Endothelial cell of umbilical vein (primary cell): ENCODE measurements at regions not wholly inside any gene's neighbourhood (a gene's known extent, or its start where the extent isn't known, plus 50 kb on each side); places are given as distances from the start of the nearest gene placed in this dataset.

ENCODE experiments used
- BruUV-seq: library from RNA; stranded (reverse); fragments of 400-500 nt; replicated peaks from 2 replicates; lab custom pipeline; 2021; lab: Mats Ljungman, UMichigan
- CTCF ChIA-PET: fragments of 300-600, 350-600 bp; sonication (Branson Sonifier 250); formaldehyde crosslinking; loops from one replicate; lab custom pipeline; 2021; ENCODE audit warnings: antibody characterized with exemption, inconsistent platforms; lab: Charles Lee
- POLR2A ChIA-PET: fragments of 300-600, 350-600 bp; sonication (Branson Sonifier 250); formaldehyde crosslinking; loops from one replicate; lab custom pipeline; 2021; ENCODE audit warnings: antibody characterized with exemption, inconsistent platforms; lab: Charles Lee
- DNase-seq: peaks from one replicate; pipeline ENCODE4 v3.0.0-alpha.2; 2011; ENCODE audit warnings: low read depth, low spot score
- FAIRE-seq: peaks from 2 replicates; lab custom pipeline; 2011; peaks lifted over from hg19 to GRCh38; lab: Jason Lieb, UNC
- H2AFZ ChIP-seq: 2 replicates; pipeline ENCODE4 v1.6.0; 2012; ENCODE audit warnings: low read depth, low read length, control low read depth, inconsistent platforms
- H3K27ac ChIP-seq: 2 replicates; pipeline ENCODE4 v1.5.1; 2011; ENCODE audit warnings: low read depth, mild to moderate bottlenecking, control low read depth, low read length, moderate library complexity; ENCODE audit not compliant: insufficient read depth
- H3K27me3 ChIP-seq, 2 experiments: 2 replicates each; pipeline versions ENCODE4 v1.6.0 to v1.6.1; 2011; ENCODE audit warnings: low read length in 2 of 2, mixed read lengths in 1 of 2; ENCODE audit not compliant: control insufficient read depth in 2 of 2, insufficient read depth in 2 of 2
- H3K36me3 ChIP-seq, 2 experiments: 2 replicates in 1 of 2; 3 replicates in 1 of 2; pipeline ENCODE4 v1.5.1; 2011; ENCODE audit warnings: low read length in 2 of 2, mild to moderate bottlenecking in 1 of 2, moderate library complexity in 1 of 2; ENCODE audit not compliant: control insufficient read depth in 2 of 2, insufficient read depth in 2 of 2; ENCODE audit errors: extremely low read depth in 1 of 2
- H3K4me1 ChIP-seq: 3 replicates; pipeline ENCODE4 v1.5.1; 2011; ENCODE audit warnings: mild to moderate bottlenecking, low read length; ENCODE audit not compliant: control insufficient read depth, insufficient read depth; ENCODE audit errors: extremely low read depth
- H3K4me2 ChIP-seq: 2 replicates; pipeline ENCODE4 v1.6.1; 2011; ENCODE audit warnings: low read length, control low read depth, mixed read lengths; ENCODE audit not compliant: insufficient read depth
- H3K4me3 ChIP-seq, 3 experiments: fragments of 200-600 bp in 1 of 3; sonication (generic), shearing (Covaris generic) in 1 of 3; replicated peaks in 1 of 3; 2 replicates each; pipeline ENCODE4 v1.5.1; 2011 to 2016; ENCODE audit warnings: control low read depth in 3 of 3, low read length in 3 of 3, mild to moderate bottlenecking in 2 of 3, inconsistent platforms in 1 of 3, low read depth in 1 of 3, moderate library complexity in 1 of 3; ENCODE audit not compliant: insufficient read depth in 1 of 3
- H3K79me2 ChIP-seq: 2 replicates; pipeline ENCODE4 v1.6.0; 2012; ENCODE audit warnings: low read length, inconsistent platforms; ENCODE audit not compliant: control insufficient read depth, insufficient read depth
- H3K9ac ChIP-seq: replicated peaks from 2 replicates; pipeline ENCODE3; 2011; ENCODE audit warnings: low read length, control low read depth; ENCODE audit not compliant: insufficient read depth; ENCODE audit errors: extremely low read depth
- H3K9me1 ChIP-seq: replicated peaks from 3 replicates; pipeline ENCODE4 v1.6.0; 2011; ENCODE audit warnings: mild to moderate bottlenecking, low read length; ENCODE audit not compliant: control insufficient read depth, insufficient read depth; ENCODE audit errors: extremely low read depth
- H3K9me3 ChIP-seq: replicated peaks from 2 replicates; pipeline ENCODE4 v1.5.1; 2012; ENCODE audit warnings: low read length, inconsistent platforms; ENCODE audit not compliant: control insufficient read depth, insufficient read depth
- H4K20me1 ChIP-seq: replicated peaks from 2 replicates; pipeline ENCODE3; 2011; ENCODE audit warnings: mild to moderate bottlenecking, low read length; ENCODE audit not compliant: control insufficient read depth, insufficient read depth; ENCODE audit errors: extremely low read depth
- EZH2 ChIP-seq: IDR thresholded peaks from 2 replicates; pipeline ENCODE4 v1.6.1; 2012; ENCODE audit warnings: borderline replicate concordance, low read depth, mild to moderate bottlenecking, moderate library complexity, low read length, inconsistent platforms; ENCODE audit not compliant: severe bottlenecking
- FOS ChIP-seq: IDR thresholded peaks from 2 replicates; pipeline ENCODE4 v1.6.1; 2011; ENCODE audit warnings: mild to moderate bottlenecking, low read length, moderate library complexity, borderline replicate concordance; ENCODE audit not compliant: insufficient read depth
- GATA2 ChIP-seq: IDR thresholded peaks from 2 replicates; pipeline ENCODE4 v1.7.0; 2011; ENCODE audit warnings: low read depth, mild to moderate bottlenecking, moderate library complexity, mixed read lengths, low read length; ENCODE audit not compliant: insufficient read length, insufficient read depth
- JUN ChIP-seq: IDR thresholded peaks from 2 replicates; pipeline ENCODE4 v1.6.1; 2011; ENCODE audit warnings: borderline replicate concordance, low read depth; ENCODE audit not compliant: insufficient read length, insufficient read depth
- MYC ChIP-seq: IDR thresholded peaks from one replicate; pipeline ENCODE4 v1.6.1; 2011; ENCODE audit warnings: mild to moderate bottlenecking, low read depth, low read length
- POLR2A ChIP-seq: IDR thresholded peaks from 2 replicates; pipeline ENCODE4 v1.6.1; 2012; ENCODE audit warnings: low read depth, mild to moderate bottlenecking, control low read depth, low read length
- POLR2AphosphoS5 ChIP-seq: IDR thresholded peaks from 2 replicates; pipeline ENCODE4 v1.6.1; 2012; ENCODE audit warnings: low read depth, mild to moderate bottlenecking, control low read depth, low read length, moderate library complexity; ENCODE audit not compliant: insufficient read depth
- dilution Hi-C: fragments of 300-500 bp; cut with MboI; formaldehyde crosslinking; loops from one replicate; pipeline ENCODE4 v1.15.0; 2019; ENCODE audit warnings: low sequenced_read_pairs; ENCODE audit not compliant: extremely low pct_ligation_motif_present
- intact Hi-C: fragments of 100-400 bp; cut with micrococcal nuclease; formaldehyde crosslinking; loops from one replicate; pipeline ENCODE4 v1.10.0; 2022
- TF ChIP-seq, protein P1 (sequence below), 2 donors: IDR thresholded peaks; 1 replicate in 1 of 2; 2 replicates in 1 of 2; pipeline ENCODE4 v1.5.1; 2011; ENCODE audit warnings: low read length in 2 of 2, mild to moderate bottlenecking in 2 of 2, moderate library complexity in 2 of 2, control low read depth in 1 of 2, inconsistent platforms in 1 of 2, low read depth in 1 of 2; ENCODE audit not compliant: insufficient read depth in 1 of 2; ENCODE audit errors: extremely low read depth in 1 of 2
- TF ChIP-seq, protein P2 (sequence below): IDR thresholded peaks from 2 replicates; pipeline ENCODE4 v1.6.1; 2011; ENCODE audit not compliant: insufficient read depth, insufficient read length

DNA sequence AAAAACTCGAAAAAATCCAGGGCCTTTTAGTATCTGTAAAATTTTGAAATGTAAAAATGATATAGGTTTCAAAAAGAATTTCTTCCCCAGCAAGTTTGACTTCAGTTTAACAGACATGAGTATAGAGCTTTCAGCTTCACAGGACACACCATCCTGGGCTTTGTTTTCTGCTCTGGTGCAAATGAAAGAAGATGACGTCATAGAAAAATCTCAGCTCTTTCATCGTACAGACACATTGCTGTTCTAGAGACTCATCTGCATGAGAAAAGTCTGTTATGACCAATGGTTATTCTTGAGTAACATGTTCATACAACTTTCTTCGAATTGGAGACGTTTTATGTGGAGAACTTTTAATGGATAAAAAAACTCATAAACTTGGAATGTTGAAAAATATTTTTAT is 111.7 kb upstream of the DYNAP start:
- ChIA-PET CTCF (no interaction called here), POLR2A (no interaction called here)
- intact Hi-C loops: no loop called here
- no peak for FAIRE-seq
- no peak overlapping the region for H2AFZ ChIP-seq
- no peak overlapping the region for H3K27ac ChIP-seq
- H3K79me2 ChIP-seq: no peaks in the 10 kb centered on the region
- TF ChIP-seq MYC (no peak), POLR2A (no peak), FOS (no peak), EZH2 (no peak), JUN (no peak), POLR2AphosphoS5 (no peak), GATA2 (no peak)
- TF ChIP-seq, protein P1, sequence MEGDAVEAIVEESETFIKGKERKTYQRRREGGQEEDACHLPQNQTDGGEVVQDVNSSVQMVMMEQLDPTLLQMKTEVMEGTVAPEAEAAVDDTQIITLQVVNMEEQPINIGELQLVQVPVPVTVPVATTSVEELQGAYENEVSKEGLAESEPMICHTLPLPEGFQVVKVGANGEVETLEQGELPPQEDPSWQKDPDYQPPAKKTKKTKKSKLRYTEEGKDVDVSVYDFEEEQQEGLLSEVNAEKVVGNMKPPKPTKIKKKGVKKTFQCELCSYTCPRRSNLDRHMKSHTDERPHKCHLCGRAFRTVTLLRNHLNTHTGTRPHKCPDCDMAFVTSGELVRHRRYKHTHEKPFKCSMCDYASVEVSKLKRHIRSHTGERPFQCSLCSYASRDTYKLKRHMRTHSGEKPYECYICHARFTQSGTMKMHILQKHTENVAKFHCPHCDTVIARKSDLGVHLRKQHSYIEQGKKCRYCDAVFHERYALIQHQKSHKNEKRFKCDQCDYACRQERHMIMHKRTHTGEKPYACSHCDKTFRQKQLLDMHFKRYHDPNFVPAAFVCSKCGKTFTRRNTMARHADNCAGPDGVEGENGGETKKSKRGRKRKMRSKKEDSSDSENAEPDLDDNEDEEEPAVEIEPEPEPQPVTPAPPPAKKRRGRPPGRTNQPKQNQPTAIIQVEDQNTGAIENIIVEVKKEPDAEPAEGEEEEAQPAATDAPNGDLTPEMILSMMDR (IDR thresholded peaks at IDR 0.05; ENCODE audit: extremely low read depth in 1 of 2, insufficient read depth in 1 of 2, low read depth in 1 of 2, low read length in 2 of 2): no peak
- TF ChIP-seq, protein P2, sequence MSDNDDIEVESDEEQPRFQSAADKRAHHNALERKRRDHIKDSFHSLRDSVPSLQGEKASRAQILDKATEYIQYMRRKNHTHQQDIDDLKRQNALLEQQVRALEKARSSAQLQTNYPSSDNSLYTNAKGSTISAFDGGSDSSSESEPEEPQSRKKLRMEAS: no peak
- H3K4me1 ChIP-seq: no peaks in the 10 kb centered on the region
- no TSS peak for BruUV-seq
- H3K9me1 ChIP-seq: no peaks in the 10 kb centered on the region
- peaks cover 7 to 10% of the 10 kb centered on the region in 2 experiments for H3K27me3 ChIP-seq
- H3K4me2 ChIP-seq: no peak overlapping the region
- H3K9ac ChIP-seq: no peak overlapping the region
- no peaks in the 10 kb centered on the region for H3K9me3 ChIP-seq
- dilution Hi-C loops: no loop called here
- no peaks in the 10 kb centered on the region for H4K20me1 ChIP-seq
- no peak for DNase-seq
- H3K4me3 ChIP-seq: no peak overlapping the region
- no peaks in the 10 kb centered on the region for H3K36me3 ChIP-seq
